ENCODE measurements at regions not wholly inside any gene's neighbourhood (a gene's known extent, or its start where the extent isn't known, plus 50 kb on each side); places are given as distances from the start of the nearest gene placed in this dataset.
A peak's percentile ranks its signal among the peaks of the same experiment; 100 is the strongest.

DNA sequence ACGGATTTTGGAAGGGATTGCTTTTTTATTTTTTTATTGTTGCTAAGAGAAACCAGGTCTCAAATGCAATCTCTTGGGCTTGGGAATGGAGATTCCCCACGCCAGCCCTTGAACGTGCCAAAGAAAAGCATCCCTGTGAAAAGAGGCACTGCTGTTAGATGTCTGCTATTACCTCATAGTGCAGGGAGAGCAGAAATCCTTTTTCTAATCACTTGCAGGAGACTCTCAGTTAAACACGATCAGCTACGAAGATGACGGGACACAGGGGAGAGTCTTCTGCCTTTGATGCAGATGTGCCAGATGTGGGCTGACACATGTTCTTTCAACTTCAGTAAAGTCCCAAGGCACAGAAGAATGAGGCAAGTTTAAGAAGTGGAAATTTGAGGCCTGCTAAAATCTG is 381.6 kb upstream of the TRIB2 start:
- TF ChIP-seq, protein P1, sequence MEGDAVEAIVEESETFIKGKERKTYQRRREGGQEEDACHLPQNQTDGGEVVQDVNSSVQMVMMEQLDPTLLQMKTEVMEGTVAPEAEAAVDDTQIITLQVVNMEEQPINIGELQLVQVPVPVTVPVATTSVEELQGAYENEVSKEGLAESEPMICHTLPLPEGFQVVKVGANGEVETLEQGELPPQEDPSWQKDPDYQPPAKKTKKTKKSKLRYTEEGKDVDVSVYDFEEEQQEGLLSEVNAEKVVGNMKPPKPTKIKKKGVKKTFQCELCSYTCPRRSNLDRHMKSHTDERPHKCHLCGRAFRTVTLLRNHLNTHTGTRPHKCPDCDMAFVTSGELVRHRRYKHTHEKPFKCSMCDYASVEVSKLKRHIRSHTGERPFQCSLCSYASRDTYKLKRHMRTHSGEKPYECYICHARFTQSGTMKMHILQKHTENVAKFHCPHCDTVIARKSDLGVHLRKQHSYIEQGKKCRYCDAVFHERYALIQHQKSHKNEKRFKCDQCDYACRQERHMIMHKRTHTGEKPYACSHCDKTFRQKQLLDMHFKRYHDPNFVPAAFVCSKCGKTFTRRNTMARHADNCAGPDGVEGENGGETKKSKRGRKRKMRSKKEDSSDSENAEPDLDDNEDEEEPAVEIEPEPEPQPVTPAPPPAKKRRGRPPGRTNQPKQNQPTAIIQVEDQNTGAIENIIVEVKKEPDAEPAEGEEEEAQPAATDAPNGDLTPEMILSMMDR (IDR thresholded peaks at IDR 0.05): no peak
- no peak for TF ChIP-seq POLR2A (IDR thresholded peaks at IDR 0.05)
- ATAC-seq (no peak), DNase-seq (no peak)
- intact Hi-C loops (cut with DNase I): loop anchor here in 1 of 10 donors (10.0 kb wide), 1 partner anchor 470 kb away; no protein-coding TSS in a partner anchor
- no peaks in the 10 kb centered on the region for H3K36me3 ChIP-seq
- peaks cover 0 to 4% (median 0%) of the 10 kb centered on the region in 12 donors for H3K4me1 ChIP-seq
- H3K27me3 ChIP-seq: no peaks in the 10 kb centered on the region
- WGBS, 4 donors: 60 to 69% (median 64%) methylated on average over 6 of the region's 6 CpGs
- no peaks in the 10 kb centered on the region for H3K9me3 ChIP-seq
- H3K4me3 ChIP-seq: no peak overlapping the region
- no peak overlapping the region for H3K27ac ChIP-seq

DNA sequence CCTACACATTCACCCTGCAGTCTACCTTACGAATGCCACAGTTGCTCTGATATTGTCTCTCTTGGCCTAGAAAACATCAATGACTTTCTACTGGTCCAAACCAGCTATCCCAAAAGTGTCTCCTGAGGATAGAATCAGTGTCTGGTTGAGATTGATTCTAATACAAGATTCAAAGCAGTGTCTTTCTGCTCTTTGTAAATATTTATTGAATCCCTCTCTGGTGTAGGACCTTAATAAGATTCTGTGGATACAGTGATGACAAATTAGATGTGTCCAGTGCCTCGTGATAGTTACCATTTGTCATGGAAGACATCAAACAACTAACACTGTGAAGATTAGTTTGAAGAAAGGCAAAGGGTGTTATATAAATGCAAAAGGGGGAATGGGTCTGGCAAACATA is 380.7 kb upstream of the TRIB2 start:
- TF ChIP-seq POLR2A (IDR thresholded peaks at IDR 0.05): no peak
- TF ChIP-seq, protein P1 (IDR thresholded peaks at IDR 0.05): no peak
- Histone ChIP-seq H3K36me3 (no peaks in the 10 kb centered on the region), H3K4me3 (no peak overlapping the region), H3K27me3 (no peaks in the 10 kb centered on the region), H3K4me1 (peaks cover 0 to 4% (median 0%) of the 10 kb centered on the region in 12 donors), H3K9me3 (no peaks in the 10 kb centered on the region), H3K27ac (no peak overlapping the region)
- intact Hi-C loops (cut with DNase I): loop anchor here in 1 of 10 donors (10.0 kb wide), 1 partner anchor 471 kb away; no protein-coding TSS in a partner anchor
- ATAC-seq: no peak
- WGBS, 4 donors: 93 to 100% (median 97%) methylated on average over 2 of the region's 2 CpGs
- DNase-seq: no peak

DNA sequence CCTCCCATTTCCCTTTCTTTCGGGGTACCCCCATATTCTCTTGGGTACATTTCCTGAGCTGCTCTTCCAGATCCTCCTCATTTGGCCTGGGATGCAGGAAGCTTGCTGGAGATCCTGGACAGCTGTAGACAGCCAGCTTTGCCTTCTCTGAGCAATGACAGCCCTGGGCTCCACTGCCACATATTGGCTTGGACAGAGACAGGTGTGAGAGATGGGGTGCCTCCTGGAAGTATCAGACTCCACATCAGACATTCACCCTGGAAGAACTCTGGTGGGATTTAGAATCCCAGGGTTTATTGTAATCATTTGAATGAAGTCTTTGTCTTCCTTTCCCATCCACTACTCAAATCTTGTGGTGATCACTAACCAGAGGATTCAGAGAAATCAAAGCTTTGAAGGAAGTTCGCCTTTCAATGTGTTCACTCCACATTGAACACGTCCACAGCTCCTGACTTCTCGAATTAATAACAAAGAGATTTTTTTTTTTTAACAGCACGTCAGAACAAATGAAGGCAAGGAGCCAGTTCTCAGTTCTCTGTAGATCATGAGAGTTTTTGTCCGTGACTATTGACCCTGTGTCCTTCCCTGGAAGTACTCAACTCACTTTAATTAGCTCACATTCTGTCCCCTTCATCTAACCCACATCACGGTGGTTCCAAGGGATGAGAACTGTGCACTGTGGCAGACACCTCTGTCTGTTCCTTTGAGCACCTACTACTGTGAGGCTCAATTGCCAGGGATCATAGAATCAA is 377.6 kb upstream of the TRIB2 start:
- ATAC-seq (no peak), DNase-seq (no peak)
- Histone ChIP-seq H3K4me1 (peaks cover 0 to 4% (median 0%) of the 10 kb centered on the region in 12 donors), H3K9me3 (no peaks in the 10 kb centered on the region), H3K27ac (no peak overlapping the region), H3K36me3 (no peaks in the 10 kb centered on the region), H3K4me3 (no peak overlapping the region), H3K27me3 (no peaks in the 10 kb centered on the region)
- intact Hi-C loops (cut with DNase I): loop anchor here in 1 of 10 donors (10.0 kb wide), 1 partner anchor 474 kb away; no protein-coding TSS in a partner anchor
- TF ChIP-seq, protein P1 (IDR thresholded peaks at IDR 0.05): no peak
- no peak for TF ChIP-seq POLR2A (IDR thresholded peaks at IDR 0.05)
- WGBS, 4 donors: 64 to 70% (median 67%) methylated on average over 7 of the region's 7 CpGs

DNA sequence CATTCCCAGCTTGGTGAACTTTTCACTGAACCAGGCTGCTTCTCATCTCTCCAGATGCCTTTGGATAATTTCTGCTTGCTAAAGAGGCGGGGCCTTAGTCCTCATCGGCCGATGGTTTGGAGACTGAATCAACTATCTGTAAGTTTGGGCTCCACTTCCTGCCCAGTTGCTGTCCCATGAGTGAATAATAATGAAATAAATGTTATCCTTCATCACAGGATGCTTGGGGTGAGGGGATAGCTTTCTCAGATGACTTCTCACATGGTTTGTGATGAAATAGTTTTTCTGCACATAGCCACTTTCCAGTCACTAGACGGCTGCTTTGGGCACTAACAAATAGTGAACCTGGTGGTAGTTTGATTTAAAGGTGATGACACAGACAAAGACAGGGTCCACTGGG is 376.6 kb upstream of the TRIB2 start:
- whole genome bisulfite sequencing, 4 donors: 52 to 67% (median 60%) methylated on average over 3 to 4 of the region's 4 CpGs
- Histone ChIP-seq H3K27ac (no peak overlapping the region), H3K9me3 (no peaks in the 10 kb centered on the region), H3K4me1 (peaks cover 0 to 4% (median 0%) of the 10 kb centered on the region in 12 donors), H3K4me3 (no peak overlapping the region), H3K27me3 (no peaks in the 10 kb centered on the region), H3K36me3 (no peaks in the 10 kb centered on the region)
- no peak for DNase-seq
- peak in 2 of 4 donors; percentile 24 to 39 for ATAC-seq
- intact Hi-C loops (cut with DNase I): no loop called here
- no peak for TF ChIP-seq POLR2A (IDR thresholded peaks at IDR 0.05)
- TF ChIP-seq, protein P1 (IDR thresholded peaks at IDR 0.05): no peak
